DMS 273 (cell line): ENCODE measurements at regions not wholly inside any gene's neighbourhood (a gene's known extent, or its start where the extent isn't known, plus 50 kb on each side); places are given as distances from the start of the nearest gene placed in this dataset.

Source experiments
- DNase-seq: peaks from one replicate; lab custom pipeline; 2025; ENCODE audit not compliant: unreplicated experiment; lab: John Stamatoyannopoulos, UW

- DNase-seq = no peak
Measured at GRCh38 chr2:114373591-114373990, 68.8 kb upstream of the DPP10 start.

- DNase-seq = no peak
Measured at GRCh38 chr2:114384441-114384840, 58.0 kb upstream of the DPP10 start.

GRCh38 chr2:114389021-114389420 lies 53.4 kb upstream of the DPP10 start:
- DNase-seq = no peak
